ENCODE measurements at regions not wholly inside any gene's neighbourhood (a gene's known extent, or its start where the extent isn't known, plus 50 kb on each side); places are given as distances from the start of the nearest gene placed in this dataset.

GRCh38 chr10:117781216-117781831, 238.8 kb downstream of the EMX2 start:
- TF ChIP-seq CTCF (IDR thresholded peaks at IDR 0.05), result no peak
- no peaks in the 10 kb centered on the region for H3K36me3 ChIP-seq
- no peaks in the 10 kb centered on the region for H3K4me1 ChIP-seq (ENCODE audit: control insufficient read depth in 1 of 2, insufficient read depth in 1 of 2, low read depth in 1 of 2, low read length in 1 of 2)
- no peaks in the 10 kb centered on the region for H3K9me3 ChIP-seq
- H3K27me3 ChIP-seq, result peaks cover 32% of the 10 kb centered on the region
- no peak overlapping the region for H3K27ac ChIP-seq
- H3K4me3 ChIP-seq (ENCODE audit: low read depth in 1 of 2, low read length in 1 of 2), result no peak overlapping the region

GRCh38 chr10:117782276-117782675, 239.7 kb downstream of the EMX2 start:
- H3K27ac ChIP-seq, result no peak overlapping the region
- no peaks in the 10 kb centered on the region for H3K4me1 ChIP-seq (ENCODE audit: control insufficient read depth in 1 of 2, insufficient read depth in 1 of 2, low read depth in 1 of 2, low read length in 1 of 2)
- H3K9me3 ChIP-seq, result no peaks in the 10 kb centered on the region
- H3K4me3 ChIP-seq (ENCODE audit: low read depth in 1 of 2, low read length in 1 of 2), result no peak overlapping the region
- no peaks in the 10 kb centered on the region for H3K36me3 ChIP-seq
- no peak for TF ChIP-seq CTCF (IDR thresholded peaks at IDR 0.05)
- peaks cover 35% of the 10 kb centered on the region for H3K27me3 ChIP-seq

- no peak overlapping the region for H3K4me3 ChIP-seq (ENCODE audit: low read depth in 1 of 2, low read length in 1 of 2)
- TF ChIP-seq CTCF (IDR thresholded peaks at IDR 0.05), result no peak
These were observed 241.3 kb downstream of the EMX2 start for GRCh38 chr10:117783698-117784395.

GRCh38 chr10:117784776-117785175, 242.2 kb downstream of the EMX2 start:
- H3K4me3 ChIP-seq (ENCODE audit: low read depth in 1 of 2, low read length in 1 of 2), result no peak overlapping the region
- no peaks in the 10 kb centered on the region for H3K36me3 ChIP-seq
- TF ChIP-seq CTCF (IDR thresholded peaks at IDR 0.05), result no peak

More at GRCh38 chr10:117783698-117784395, 241.3 kb downstream of the EMX2 start:
- H3K27me3 ChIP-seq, result peaks cover 32% of the 10 kb centered on the region
- H3K27ac ChIP-seq, result no peak overlapping the region
- no peaks in the 10 kb centered on the region for H3K9me3 ChIP-seq
- H3K4me1 ChIP-seq (ENCODE audit: control insufficient read depth in 1 of 2, insufficient read depth in 1 of 2, low read depth in 1 of 2, low read length in 1 of 2), result no peaks in the 10 kb centered on the region
- H3K36me3 ChIP-seq, result no peaks in the 10 kb centered on the region

GRCh38 chr10:117788911-117789310, 246.4 kb downstream of the EMX2 start:
- Histone ChIP-seq H3K36me3 (no peaks in the 10 kb centered on the region), H3K27ac (no peak overlapping the region), H3K27me3 (peaks cover 45% of the 10 kb centered on the region), H3K4me1 (ENCODE audit: control insufficient read depth in 1 of 2, insufficient read depth in 1 of 2, low read depth in 1 of 2, low read length in 1 of 2) (no peaks in the 10 kb centered on the region), H3K4me3 (ENCODE audit: low read depth in 1 of 2, low read length in 1 of 2) (no peak overlapping the region), H3K9me3 (no peaks in the 10 kb centered on the region)
- TF ChIP-seq CTCF (IDR thresholded peaks at IDR 0.05), result no peak

More at GRCh38 chr10:117784776-117785175, 242.2 kb downstream of the EMX2 start:
- no peaks in the 10 kb centered on the region for H3K9me3 ChIP-seq
- H3K27me3 ChIP-seq, result peaks cover 30% of the 10 kb centered on the region
- no peak overlapping the region for H3K27ac ChIP-seq
- H3K4me1 ChIP-seq (ENCODE audit: control insufficient read depth in 1 of 2, insufficient read depth in 1 of 2, low read depth in 1 of 2, low read length in 1 of 2), result no peaks in the 10 kb centered on the region
